MCF 10A (cell line): ENCODE measurements at regions not wholly inside any gene's neighbourhood (a gene's known extent, or its start where the extent isn't known, plus 50 kb on each side); places are given as distances from the start of the nearest gene placed in this dataset.

ENCODE experiments used
- BruUV-seq: library from RNA; stranded (reverse); fragments of 400-500 nt; replicated peaks from 2 replicates; lab custom pipeline; 2021; lab: Mats Ljungman, UMichigan
- CTCF ChIA-PET: fragments of 300-600 bp; sonication (Branson Sonifier 250); formaldehyde crosslinking; extraction: SDS; loops from one replicate; lab custom pipeline; 2021; ENCODE audit warnings: antibody characterized with exemption, inconsistent platforms; lab: Yijun Ruan, JAX
- POLR2A ChIA-PET: fragments of 300-600, 350-650 bp; sonication (Branson Sonifier 250); formaldehyde crosslinking; extraction: SDS; loops from one replicate; lab custom pipeline; 2020; ENCODE audit warnings: antibody characterized with exemption, inconsistent platforms; lab: Yijun Ruan, JAX
- DNase-seq: peaks from one replicate; pipeline ENCODE4 v3.0.0-alpha.2; 2018; ENCODE audit not compliant: unreplicated experiment
- H3K27ac Mint-ChIP-seq: one replicate; pipeline ENCODE4 v1.8.0; 2022; ENCODE audit warnings: mild to moderate bottlenecking, low read depth, mixed read lengths; ENCODE audit not compliant: unreplicated experiment
- H3K27me3 Mint-ChIP-seq: one replicate; pipeline ENCODE4 v1.8.0; 2022; ENCODE audit warnings: mixed read lengths; ENCODE audit not compliant: insufficient read depth, unreplicated experiment
- H3K36me3 Mint-ChIP-seq: one replicate; pipeline ENCODE4 v1.8.0; 2022; ENCODE audit warnings: mild to moderate bottlenecking, moderate library complexity, mixed read lengths; ENCODE audit not compliant: insufficient read depth, unreplicated experiment
- H3K4me1 Mint-ChIP-seq: one replicate; pipeline ENCODE4 v1.8.0; 2022; ENCODE audit warnings: mixed read lengths; ENCODE audit not compliant: insufficient read depth, unreplicated experiment
- H3K4me3 Mint-ChIP-seq: one replicate; pipeline ENCODE4 v1.8.0; 2022; ENCODE audit warnings: mild to moderate bottlenecking, moderate library complexity, mixed read lengths; ENCODE audit not compliant: unreplicated experiment
- H3K9me3 Mint-ChIP-seq: one replicate; pipeline ENCODE4 v1.8.0; 2022; ENCODE audit warnings: mixed read lengths; ENCODE audit not compliant: unreplicated experiment
- CTCF ChIP-seq: fragments of 200-600 bp; IDR thresholded peaks from one replicate; pipeline ENCODE4 v1.8.0; 2022; ENCODE audit warnings: antibody characterized with exemption, mild to moderate bottlenecking; ENCODE audit not compliant: unreplicated experiment
- intact Hi-C: fragments of 100-400 bp; cut with micrococcal nuclease; formaldehyde crosslinking; loops from 2 replicates; pipeline ENCODE4 v1.14.1; 2022

- no peak for DNase-seq
- Mint-ChIP-seq H3K36me3 (no peaks in the 10 kb centered on the region), H3K9me3 (no peaks in the 10 kb centered on the region), H3K4me1 (no peaks in the 10 kb centered on the region), H3K27me3 (peaks cover 13% of the 10 kb centered on the region), H3K4me3 (no peak overlapping the region), H3K27ac (no peak overlapping the region)
- no peak for TF ChIP-seq CTCF
- ChIA-PET POLR2A (no interaction called here), CTCF (interaction anchor here (1.8 kb wide), 1 partner anchor 9 kb away, joined by 5 read pairs; no protein-coding TSS in a partner anchor)
- no TSS peak for BruUV-seq
- intact Hi-C loops, result no loop called here
Measured at GRCh38 chr5:159435855-159436254, 105.6 kb upstream of the IL12B start.

DNA sequence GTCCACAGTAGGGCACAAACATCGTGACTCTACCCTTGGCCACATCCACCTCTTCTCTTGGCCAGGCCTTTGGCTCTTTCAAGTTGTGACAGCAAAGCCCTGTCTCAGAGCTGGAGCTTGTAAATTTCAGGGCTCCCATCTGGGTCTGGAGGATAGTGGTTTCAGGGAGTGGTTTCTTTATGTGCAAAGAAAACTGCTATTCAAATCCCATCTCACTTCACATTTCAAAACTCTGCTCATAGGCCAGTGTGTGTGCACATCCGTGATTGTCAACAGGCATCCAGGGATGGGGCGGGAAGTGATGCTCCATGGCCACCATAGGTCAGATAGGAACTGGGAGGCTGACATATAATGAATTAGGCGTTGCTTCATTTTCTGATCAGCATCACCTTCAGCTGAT, 107.8 kb upstream of the IL12B start:
- CTCF ChIA-PET, result interaction anchor here (1.2 kb wide), 1 partner anchor 549 kb away, joined by 3 read pairs; no protein-coding TSS in a partner anchor

DNA sequence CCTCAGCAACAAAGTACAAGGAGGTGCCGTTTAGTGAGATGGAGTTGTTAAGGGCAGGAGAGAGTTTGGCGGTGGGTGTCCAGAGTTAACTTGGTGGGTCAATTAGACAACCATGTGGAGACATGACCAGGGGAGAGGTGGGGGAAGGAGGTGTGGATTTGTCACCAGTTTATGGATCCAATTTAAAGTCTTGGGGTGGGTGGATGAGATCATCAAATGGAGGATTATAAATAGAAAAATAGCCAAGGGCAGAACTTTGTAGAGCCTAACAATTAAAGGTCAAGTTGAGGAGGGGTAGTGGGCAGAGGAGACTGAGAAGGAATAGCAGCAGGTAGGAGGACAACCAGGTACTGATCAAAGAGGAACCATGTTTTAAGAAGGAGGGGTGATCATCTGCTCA, 108.7 kb upstream of the IL12B start:
- Mint-ChIP-seq H3K4me1 (no peaks in the 10 kb centered on the region), H3K4me3 (no peak overlapping the region), H3K36me3 (no peaks in the 10 kb centered on the region), H3K9me3 (no peaks in the 10 kb centered on the region), H3K27ac (no peak overlapping the region), H3K27me3 (no peaks in the 10 kb centered on the region)
- BruUV-seq, result no TSS peak
- TF ChIP-seq CTCF, result no peak
- ChIA-PET CTCF (no interaction called here), POLR2A (no interaction called here)
- DNase-seq, result no peak
- intact Hi-C loops, result no loop called here

More for the DNA sequence above, 107.8 kb upstream of the IL12B start:
- H3K4me3 Mint-ChIP-seq, result no peak overlapping the region
- POLR2A ChIA-PET, result no interaction called here
- BruUV-seq, result no TSS peak
- H3K9me3 Mint-ChIP-seq, result no peaks in the 10 kb centered on the region
- intact Hi-C loops, result no loop called here
- DNase-seq, result no peak
- H3K36me3 Mint-ChIP-seq, result no peaks in the 10 kb centered on the region
- H3K27me3 Mint-ChIP-seq, result peaks cover 7% of the 10 kb centered on the region
- no peaks in the 10 kb centered on the region for H3K4me1 Mint-ChIP-seq
- TF ChIP-seq CTCF, result no peak
- H3K27ac Mint-ChIP-seq, result no peak overlapping the region

- Mint-ChIP-seq H3K4me1 (peaks cover 4% of the 10 kb centered on the region), H3K27me3 (no peaks in the 10 kb centered on the region), H3K9me3 (no peaks in the 10 kb centered on the region), H3K36me3 (no peaks in the 10 kb centered on the region), H3K27ac (no peak overlapping the region), H3K4me3 (no peak overlapping the region)
- CTCF ChIA-PET, result interaction anchor here (0.7 to 14.0 kb wide), 6 partner anchors 11 to 548 kb away, joined by 3 to 304 read pairs (median 16); no protein-coding TSS in a partner anchor
- BruUV-seq, result no TSS peak
- DNase-seq, result no peak
- POLR2A ChIA-PET, result no interaction called here
- TF ChIP-seq CTCF, result no peak
- intact Hi-C loops, result loop anchor here (5.0 kb wide), 1 partner anchor 108 kb away; the partner anchor contains the start of gene IL12B
Measured at GRCh38 chr5:159440235-159440634, 109.9 kb upstream of the IL12B start.
